Activated CD4-positive, alpha-beta T cell treated with anti-CD3 and anti-CD28 coated beads, Interleukin-2, amount 10 ng/mL, durations not matched to agents 7 days and 5 days (primary cell): ENCODE measurements at regions not wholly inside any gene's neighbourhood (a gene's known extent, or its start where the extent isn't known, plus 50 kb on each side); places are given as distances from the start of the nearest gene placed in this dataset.

Source experiments
- CTCF ChIA-PET: fragments of 350-600 bp; sonication (Branson Sonifier 250); formaldehyde crosslinking; loops from one replicate; lab custom pipeline; 2021; ENCODE audit warnings: antibody characterized with exemption; lab: Charles Lee
- POLR2A ChIA-PET: fragments of 350-600 bp; sonication (Branson Sonifier 250); formaldehyde crosslinking; loops from one replicate; lab custom pipeline; 2021; ENCODE audit warnings: antibody characterized with exemption; lab: Charles Lee
- DNase-seq: peaks from one replicate; pipeline ENCODE4 v3.0.0-alpha.2; 2020
- H3K27ac Mint-ChIP-seq: one replicate; pipeline ENCODE4 v1.8.0; 2021; ENCODE audit warnings: mild to moderate bottlenecking, moderate library complexity, mixed read lengths
- H3K27me3 Mint-ChIP-seq: one replicate; pipeline ENCODE4 v1.8.0; 2021; ENCODE audit warnings: mixed read lengths
- H3K36me3 Mint-ChIP-seq: one replicate; pipeline ENCODE4 v1.8.0; 2021; ENCODE audit warnings: low read depth, mixed read lengths
- H3K4me1 Mint-ChIP-seq: one replicate; pipeline ENCODE4 v1.8.0; 2021; ENCODE audit warnings: mixed read lengths
- H3K4me3 Mint-ChIP-seq: one replicate; pipeline ENCODE4 v1.8.0; 2021; ENCODE audit warnings: mild to moderate bottlenecking, moderate library complexity, mixed read lengths
- H3K9me3 Mint-ChIP-seq: one replicate; pipeline ENCODE4 v1.8.0; 2021; ENCODE audit warnings: mixed read lengths

DNA sequence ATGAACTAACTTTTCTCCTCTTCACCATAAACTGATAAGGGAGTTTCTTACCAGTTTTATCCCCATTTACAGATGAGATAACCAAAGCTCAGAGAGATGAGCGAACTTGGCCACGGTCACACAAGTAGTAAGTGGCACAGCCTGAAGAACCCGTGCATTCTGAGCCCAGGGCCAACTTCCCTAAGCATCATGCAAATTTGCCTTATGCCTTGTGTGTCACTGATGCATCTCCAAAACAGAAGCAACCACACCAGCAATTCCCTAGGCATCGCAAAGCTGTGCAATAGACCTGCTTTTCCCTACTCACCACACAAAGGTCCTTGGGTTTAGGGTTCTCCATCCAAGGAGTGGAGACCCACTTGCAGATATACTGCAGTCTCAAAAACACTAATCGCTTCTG, 304.5 kb upstream of the KAZN start:
- no peak for DNase-seq
- ChIA-PET CTCF (no interaction called here), POLR2A (no interaction called here)
- Mint-ChIP-seq H3K4me1 (no peaks in the 10 kb centered on the region), H3K27ac (no peak overlapping the region), H3K36me3 (no peaks in the 10 kb centered on the region), H3K4me3 (no peak overlapping the region), H3K9me3 (no peaks in the 10 kb centered on the region), H3K27me3 (peaks cover under 1% of the 10 kb centered on the region)

DNA sequence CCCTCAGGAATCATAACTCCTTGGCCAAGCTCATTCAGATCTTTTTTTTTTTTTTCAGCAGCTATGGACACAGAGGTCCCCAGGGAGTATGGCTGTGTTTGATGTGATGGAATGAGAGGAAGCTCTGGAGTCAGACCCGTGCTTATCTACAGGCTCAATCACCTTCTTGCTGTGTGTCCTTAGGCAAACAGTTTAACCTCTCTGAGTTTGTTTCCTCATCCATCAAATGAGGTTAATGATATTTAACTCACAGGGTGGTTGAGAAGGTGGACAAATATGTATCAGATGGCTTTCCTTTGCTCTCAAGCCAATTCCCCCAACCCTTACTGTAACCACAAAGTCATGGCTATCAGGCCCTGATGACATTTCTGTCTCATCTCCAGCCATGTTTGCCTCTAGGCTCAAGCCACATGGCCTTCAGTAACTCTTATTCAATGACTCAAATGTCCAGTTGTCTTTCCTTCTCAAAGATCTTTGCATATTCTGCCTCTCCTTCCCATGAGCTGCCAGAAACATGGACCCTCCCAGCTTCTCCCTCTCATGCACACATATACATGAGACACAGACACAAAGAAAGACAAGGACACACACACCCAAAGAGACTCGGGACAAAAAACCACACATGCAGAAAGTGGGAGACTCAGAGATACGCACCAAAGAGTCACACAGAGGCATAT, 303.5 kb upstream of the KAZN start:
- DNase-seq = no peak
- H3K4me3 Mint-ChIP-seq = no peak overlapping the region

DNA sequence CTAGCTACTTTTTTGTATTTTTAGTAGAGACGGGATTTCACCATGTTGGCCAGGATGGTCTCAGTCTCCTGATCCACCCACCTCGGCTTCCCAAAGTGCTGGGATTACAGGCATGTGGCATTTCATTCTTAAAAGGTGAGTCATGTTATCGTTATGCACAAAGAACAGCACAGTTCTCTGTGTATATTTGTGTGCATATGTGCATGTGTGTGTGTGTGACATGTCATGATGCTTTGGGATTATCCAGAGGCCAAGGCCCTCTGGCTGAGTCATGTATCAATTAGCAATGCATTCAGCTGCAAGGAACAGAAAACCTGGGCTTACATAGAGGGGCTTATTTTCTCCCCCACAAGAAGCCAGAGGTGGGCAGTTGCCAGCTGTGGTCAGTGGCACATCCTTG, 301.7 kb upstream of the KAZN start:
- POLR2A ChIA-PET = no interaction called here
- no peaks in the 10 kb centered on the region for H3K9me3 Mint-ChIP-seq
- no peaks in the 10 kb centered on the region for H3K4me1 Mint-ChIP-seq
- H3K27me3 Mint-ChIP-seq = no peaks in the 10 kb centered on the region
- H3K36me3 Mint-ChIP-seq = no peaks in the 10 kb centered on the region
- CTCF ChIA-PET = no interaction called here
- DNase-seq = no peak
- H3K27ac Mint-ChIP-seq = no peak overlapping the region
- H3K4me3 Mint-ChIP-seq = no peak overlapping the region

More for the DNA sequence above, 303.5 kb upstream of the KAZN start:
- Mint-ChIP-seq H3K36me3 (no peaks in the 10 kb centered on the region), H3K27ac (no peak overlapping the region), H3K4me1 (no peaks in the 10 kb centered on the region), H3K27me3 (no peaks in the 10 kb centered on the region), H3K9me3 (no peaks in the 10 kb centered on the region)
- CTCF ChIA-PET = interaction anchor here (0.6 kb wide), 1 partner anchor 292 kb away, joined by 3 read pairs; no protein-coding TSS in a partner anchor
- POLR2A ChIA-PET = no interaction called here

DNA sequence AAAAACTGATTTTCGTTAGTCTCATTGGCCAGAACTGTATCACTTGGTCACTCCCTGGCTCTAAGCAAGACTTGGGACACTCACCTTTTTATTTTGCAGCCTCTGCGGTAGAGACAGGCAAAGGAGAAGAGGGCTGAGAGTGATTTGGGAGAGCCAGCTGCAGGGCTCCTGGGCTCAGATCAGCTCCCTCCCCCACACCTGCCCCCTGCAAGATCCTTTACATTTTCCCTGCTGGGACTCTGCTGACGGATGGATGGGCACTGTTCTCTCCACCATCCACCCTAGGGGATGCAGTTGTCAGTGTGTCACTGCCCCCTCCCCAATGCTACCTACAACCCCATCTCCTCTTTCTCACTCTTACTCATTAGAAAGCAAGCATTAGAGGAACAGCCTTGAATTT, 301.1 kb upstream of the KAZN start:
- H3K4me1 Mint-ChIP-seq = no peaks in the 10 kb centered on the region
- H3K27me3 Mint-ChIP-seq = no peaks in the 10 kb centered on the region
- ChIA-PET POLR2A (no interaction called here), CTCF (no interaction called here)
- H3K9me3 Mint-ChIP-seq = no peaks in the 10 kb centered on the region
- H3K36me3 Mint-ChIP-seq = no peaks in the 10 kb centered on the region
- DNase-seq = no peak
- H3K4me3 Mint-ChIP-seq = no peak overlapping the region
- no peak overlapping the region for H3K27ac Mint-ChIP-seq

DNA sequence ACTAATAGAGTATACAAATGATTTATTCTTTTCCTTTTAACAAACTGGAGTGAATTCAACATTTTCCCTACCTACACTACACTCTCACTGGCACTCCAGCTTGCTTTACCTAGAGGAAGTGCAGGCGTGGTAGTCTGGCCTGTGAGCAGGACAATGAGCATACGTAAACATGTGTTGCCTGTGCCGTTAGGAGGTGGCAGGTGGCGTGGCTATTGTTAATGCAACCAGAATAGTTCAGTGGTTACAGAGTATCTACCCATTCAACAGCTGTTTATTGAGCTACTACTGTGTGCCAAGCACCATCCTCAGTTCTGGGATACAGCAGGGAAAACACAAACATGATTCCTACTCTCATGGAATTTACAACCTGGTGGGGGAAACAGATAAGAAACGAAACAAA, 299.7 kb upstream of the KAZN start:
- H3K4me1 Mint-ChIP-seq = no peaks in the 10 kb centered on the region
- no peaks in the 10 kb centered on the region for H3K27me3 Mint-ChIP-seq
- ChIA-PET CTCF (no interaction called here), POLR2A (no interaction called here)
- no peak for DNase-seq
- no peak overlapping the region for H3K4me3 Mint-ChIP-seq
- H3K36me3 Mint-ChIP-seq = no peaks in the 10 kb centered on the region
- H3K9me3 Mint-ChIP-seq = no peaks in the 10 kb centered on the region
- no peak overlapping the region for H3K27ac Mint-ChIP-seq

DNA sequence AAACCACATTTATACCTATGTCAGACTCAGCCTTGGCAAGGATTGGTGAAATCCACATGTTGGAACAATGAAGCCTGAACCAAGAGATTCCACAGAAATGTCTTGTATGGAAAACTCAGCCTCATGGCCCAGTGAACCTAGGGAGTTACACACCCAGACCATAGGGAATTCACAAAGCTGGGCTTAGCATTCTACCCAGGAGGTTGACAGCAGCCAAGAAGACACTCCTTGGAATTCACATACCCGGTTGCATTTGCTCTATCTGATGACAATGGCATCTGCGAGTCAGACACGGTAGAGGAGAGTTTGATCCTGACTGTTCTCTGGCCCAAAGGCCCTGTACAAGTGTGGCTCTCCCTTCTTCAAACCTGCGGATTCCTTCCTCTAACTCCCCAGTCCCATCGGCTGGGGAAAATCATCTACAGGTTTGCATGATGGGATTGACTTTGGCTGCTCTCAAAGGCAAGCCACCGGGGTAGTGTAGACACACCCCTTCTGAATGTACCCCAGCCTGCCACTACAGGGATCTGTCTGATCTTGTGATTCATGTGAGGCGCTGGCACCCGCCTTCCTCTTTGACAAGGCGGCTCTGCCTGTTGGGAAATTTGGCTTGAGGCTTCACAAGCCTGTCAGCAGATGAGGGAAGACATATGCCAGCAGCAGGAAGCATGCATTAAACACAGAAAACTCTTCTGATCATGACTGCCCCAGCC, 297.3 kb upstream of the KAZN start:
- Mint-ChIP-seq H3K9me3 (no peaks in the 10 kb centered on the region), H3K36me3 (no peaks in the 10 kb centered on the region), H3K27ac (no peak overlapping the region), H3K27me3 (no peaks in the 10 kb centered on the region), H3K4me1 (no peaks in the 10 kb centered on the region), H3K4me3 (no peak overlapping the region)
- no peak for DNase-seq
- ChIA-PET CTCF (no interaction called here), POLR2A (no interaction called here)

DNA sequence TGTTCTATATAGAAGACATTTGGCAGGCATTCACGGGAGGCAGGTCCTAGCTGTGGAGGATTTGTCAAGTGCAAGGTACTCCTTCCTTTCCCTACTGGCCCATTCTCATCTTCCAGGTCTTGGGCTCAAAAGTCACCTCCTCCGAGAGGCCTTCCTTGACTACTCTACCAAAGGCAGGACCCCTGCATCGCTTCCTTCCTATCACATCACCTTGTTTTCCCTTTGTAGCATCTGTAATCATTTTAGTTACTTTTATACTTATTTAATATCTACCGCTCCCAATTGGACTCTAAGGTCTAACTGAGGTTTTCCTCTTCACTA, 296.8 kb upstream of the KAZN start:
- ChIA-PET POLR2A (no interaction called here), CTCF (no interaction called here)
- no peaks in the 10 kb centered on the region for H3K4me1 Mint-ChIP-seq
- H3K36me3 Mint-ChIP-seq = no peaks in the 10 kb centered on the region
- H3K27me3 Mint-ChIP-seq = no peaks in the 10 kb centered on the region
- no peak overlapping the region for H3K27ac Mint-ChIP-seq
- H3K9me3 Mint-ChIP-seq = no peaks in the 10 kb centered on the region
- DNase-seq = no peak
- no peak overlapping the region for H3K4me3 Mint-ChIP-seq

DNA sequence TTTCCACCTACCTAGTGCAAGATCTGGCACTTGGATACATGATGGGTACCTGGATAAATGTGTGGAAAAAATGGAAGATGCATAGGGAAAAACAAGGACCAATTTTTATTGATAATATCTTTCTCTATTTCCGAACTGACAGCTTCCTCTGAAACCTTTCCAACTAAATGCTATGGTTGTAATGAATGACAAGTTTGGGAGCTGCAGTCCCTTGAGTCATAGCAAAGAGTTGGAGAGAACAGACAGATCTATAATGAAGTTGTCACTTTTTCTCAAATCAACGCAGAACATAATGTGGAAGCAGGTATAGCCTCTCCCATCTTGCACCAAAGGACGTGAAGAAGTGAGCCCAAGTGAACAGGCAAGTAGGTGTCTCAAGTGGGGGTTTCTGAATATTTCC, 296.5 kb upstream of the KAZN start:
- H3K27ac Mint-ChIP-seq = no peak overlapping the region
- CTCF ChIA-PET = no interaction called here
- no peak for DNase-seq
- no peaks in the 10 kb centered on the region for H3K36me3 Mint-ChIP-seq
- H3K27me3 Mint-ChIP-seq = no peaks in the 10 kb centered on the region
- H3K4me3 Mint-ChIP-seq = no peak overlapping the region
- peaks cover 2% of the 10 kb centered on the region for H3K9me3 Mint-ChIP-seq
- POLR2A ChIA-PET = no interaction called here
- no peaks in the 10 kb centered on the region for H3K4me1 Mint-ChIP-seq

DNA sequence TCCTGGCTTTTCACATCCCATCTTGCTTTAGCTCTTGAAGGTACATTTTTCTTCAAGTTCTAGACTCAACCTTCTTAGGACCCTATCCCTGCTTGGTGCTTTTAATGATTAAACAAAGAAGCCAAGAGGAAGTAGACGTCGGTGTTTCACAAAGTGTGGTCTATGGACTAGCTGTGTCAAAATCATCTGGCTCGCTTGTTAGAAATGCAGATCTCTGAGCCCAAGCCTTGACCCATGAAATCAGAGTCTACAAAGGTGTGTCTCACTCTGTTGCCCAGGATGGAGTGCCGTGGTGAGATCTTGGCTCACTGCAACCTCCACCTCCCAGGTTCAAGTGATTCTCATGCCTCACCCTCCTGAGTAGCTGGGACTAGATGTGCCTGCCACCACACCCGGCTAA, 295.5 kb upstream of the KAZN start:
- Mint-ChIP-seq H3K36me3 (no peaks in the 10 kb centered on the region), H3K4me1 (no peaks in the 10 kb centered on the region)
- POLR2A ChIA-PET = no interaction called here

DNA sequence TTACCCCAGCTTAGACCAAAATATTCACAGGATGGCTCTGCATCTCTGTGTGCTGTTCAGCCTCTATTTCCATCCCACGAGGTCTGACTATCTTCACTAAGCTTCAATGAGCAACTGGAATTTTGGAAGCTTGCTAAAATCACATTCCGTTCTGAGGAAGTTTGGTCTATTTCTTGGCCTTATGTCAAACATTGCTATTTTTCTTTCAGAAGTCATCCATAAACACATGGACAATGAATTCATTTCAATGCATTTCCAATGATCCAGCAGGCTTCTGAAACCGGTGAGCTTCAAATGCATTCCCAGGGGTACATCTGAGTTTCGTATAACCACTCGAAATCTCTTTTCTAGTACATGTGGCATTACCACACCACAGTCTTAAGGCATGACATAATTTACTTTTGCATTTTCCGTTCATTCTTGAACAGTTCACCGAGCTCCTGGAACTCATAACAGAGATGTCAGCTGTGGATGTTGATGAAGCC, 294.1 kb upstream of the KAZN start:
- no peak for DNase-seq
- Mint-ChIP-seq H3K27me3 (no peaks in the 10 kb centered on the region), H3K27ac (no peak overlapping the region), H3K9me3 (peaks cover 2% of the 10 kb centered on the region), H3K4me1 (no peaks in the 10 kb centered on the region), H3K4me3 (no peak overlapping the region), H3K36me3 (no peaks in the 10 kb centered on the region)
- ChIA-PET POLR2A (no interaction called here), CTCF (interaction anchor here (1.0 kb wide), 1 partner anchor 13 kb away, joined by 3 read pairs; no protein-coding TSS in a partner anchor)

More for the DNA sequence above, 295.5 kb upstream of the KAZN start:
- H3K27me3 Mint-ChIP-seq = no peaks in the 10 kb centered on the region
- no peak overlapping the region for H3K27ac Mint-ChIP-seq
- CTCF ChIA-PET = no interaction called here
- H3K4me3 Mint-ChIP-seq = no peak overlapping the region
- no peak for DNase-seq
- H3K9me3 Mint-ChIP-seq = peaks cover 2% of the 10 kb centered on the region

DNA sequence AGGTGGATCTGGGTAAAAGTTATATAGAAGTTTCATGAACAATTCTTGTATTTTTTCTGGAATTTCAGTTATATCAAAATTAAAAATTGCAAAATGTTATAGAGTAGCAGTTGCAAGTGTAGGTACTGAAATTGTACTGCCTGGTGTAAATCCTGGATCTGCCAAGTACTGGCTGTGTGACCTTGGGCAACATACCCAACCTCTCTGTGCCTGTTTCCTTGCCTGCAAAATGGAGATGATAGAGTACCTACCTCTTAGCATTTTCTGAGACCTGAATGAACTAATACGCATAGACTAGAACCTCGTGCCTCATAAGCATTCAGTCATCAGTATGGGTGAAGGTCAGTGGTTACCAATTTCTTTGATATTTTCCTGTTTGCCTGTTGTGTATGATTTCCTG, 290.0 kb upstream of the KAZN start:
- Mint-ChIP-seq H3K27me3 (no peaks in the 10 kb centered on the region), H3K4me1 (no peaks in the 10 kb centered on the region), H3K9me3 (peaks cover 4% of the 10 kb centered on the region), H3K36me3 (no peaks in the 10 kb centered on the region), H3K27ac (no peak overlapping the region), H3K4me3 (no peak overlapping the region)
- ChIA-PET CTCF (no interaction called here), POLR2A (no interaction called here)
- DNase-seq = no peak

DNA sequence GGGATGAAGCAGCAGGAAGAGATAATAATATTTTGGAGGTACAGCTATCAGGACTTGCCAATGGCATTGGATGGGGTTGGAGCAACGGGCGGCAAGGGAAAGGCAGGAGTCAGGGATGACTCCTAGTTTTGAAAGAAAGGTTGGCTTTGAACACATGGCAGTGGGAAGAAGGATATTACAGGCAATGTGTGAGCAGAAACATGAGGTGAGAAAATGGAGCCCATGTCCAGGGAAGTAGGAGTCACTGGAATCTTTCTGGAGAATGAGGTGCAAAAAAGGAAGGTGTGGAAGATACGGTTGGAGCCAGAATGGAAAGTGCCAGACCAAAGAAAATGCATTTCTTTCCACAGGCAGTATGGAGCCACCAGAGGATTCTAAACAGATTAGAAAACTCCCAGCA, 288.5 kb upstream of the KAZN start:
- no peaks in the 10 kb centered on the region for H3K36me3 Mint-ChIP-seq
- ChIA-PET CTCF (no interaction called here), POLR2A (no interaction called here)
- H3K27me3 Mint-ChIP-seq = no peaks in the 10 kb centered on the region
- no peak for DNase-seq
- peaks cover 4% of the 10 kb centered on the region for H3K9me3 Mint-ChIP-seq
- H3K4me3 Mint-ChIP-seq = no peak overlapping the region
- H3K27ac Mint-ChIP-seq = no peak overlapping the region
- H3K4me1 Mint-ChIP-seq = no peaks in the 10 kb centered on the region

DNA sequence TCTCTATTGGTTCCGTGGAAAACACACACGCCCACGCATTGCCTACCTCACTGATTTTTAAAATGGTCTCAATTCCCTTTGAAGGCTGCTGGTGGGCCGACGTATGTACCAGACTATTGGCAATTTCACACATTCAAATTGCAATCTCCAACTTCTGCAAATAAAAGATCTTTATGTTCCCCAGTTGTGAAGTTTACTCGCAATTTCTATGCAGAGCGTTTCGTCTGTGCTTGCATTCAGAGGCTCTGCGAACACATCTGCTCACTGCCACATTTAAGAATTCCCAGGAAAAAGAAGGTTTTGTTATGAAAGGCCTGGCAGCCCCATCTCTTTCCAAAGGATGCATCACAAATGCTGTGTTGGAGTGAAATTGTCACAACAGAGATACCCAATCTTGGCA, 288.0 kb upstream of the KAZN start:
- DNase-seq = no peak
- H3K4me3 Mint-ChIP-seq = no peak overlapping the region
- CTCF ChIA-PET = no interaction called here
- H3K4me1 Mint-ChIP-seq = no peaks in the 10 kb centered on the region
- no peaks in the 10 kb centered on the region for H3K36me3 Mint-ChIP-seq
- POLR2A ChIA-PET = no interaction called here
- H3K9me3 Mint-ChIP-seq = peaks cover 4% of the 10 kb centered on the region
- H3K27me3 Mint-ChIP-seq = no peaks in the 10 kb centered on the region
- no peak overlapping the region for H3K27ac Mint-ChIP-seq
